Stimulated activated CD4-positive, alpha-beta T cell treated with anti-CD3 and anti-CD28 coated beads, TNF-alpha, amount 100 ng/mL, for 1 hour (primary cell): ENCODE measurements at regions not wholly inside any gene's neighbourhood (a gene's known extent, or its start where the extent isn't known, plus 50 kb on each side); places are given as distances from the start of the nearest gene placed in this dataset.

ENCODE experiments used
- DNase-seq, 3 donors: peaks; one replicate each; pipeline ENCODE4 v3.0.0-alpha.2; 2020; ENCODE audit warnings: low read depth in 3 of 3, low spot score in 1 of 3

- DNase-seq: no peak
Measured at GRCh38 chr2:105573490-105573889, 171.2 kb upstream of the NCK2 start.

GRCh38 chr2:105571445-105571987 lies 172.7 kb upstream of the FHL2 start:
- DNase-seq: no peak

GRCh38 chr2:105570757-105571156 lies 171.9 kb upstream of the FHL2 start:
- no peak for DNase-seq

GRCh38 chr2:105570326-105570725 lies 171.5 kb upstream of the FHL2 start:
- DNase-seq: no peak

GRCh38 chr2:105569606-105570005 lies 170.8 kb upstream of the FHL2 start:
- DNase-seq: no peak

- no peak for DNase-seq
Measured at GRCh38 chr2:105567996-105568494, 169.2 kb upstream of the FHL2 start.

- no peak for DNase-seq
Measured at GRCh38 chr2:105563000-105563719, 164.3 kb upstream of the FHL2 start.

- no peak for DNase-seq
Measured at GRCh38 chr2:105561401-105561800, 162.6 kb upstream of the FHL2 start.

GRCh38 chr2:105560157-105560556 lies 161.3 kb upstream of the FHL2 start:
- no peak for DNase-seq

GRCh38 chr2:105557021-105557920 lies 158.4 kb upstream of the FHL2 start:
- DNase-seq: no peak

GRCh38 chr2:105556366-105556765 lies 157.5 kb upstream of the FHL2 start:
- DNase-seq: no peak

- no peak for DNase-seq
Measured at GRCh38 chr2:105554235-105554634, 155.4 kb upstream of the FHL2 start.

- DNase-seq: no peak
Measured at GRCh38 chr2:105553538-105554196, 154.8 kb upstream of the FHL2 start.

GRCh38 chr2:105546628-105546974 lies 147.8 kb upstream of the FHL2 start:
- DNase-seq: no peak

- peak in 2 of 3 donors; percentile 13 to 47 for DNase-seq
Measured at GRCh38 chr2:105545730-105546627, 147.1 kb upstream of the FHL2 start.

- no peak for DNase-seq
Measured at GRCh38 chr2:105544591-105545377, 145.9 kb upstream of the FHL2 start.

- no peak for DNase-seq
Measured at GRCh38 chr2:105541189-105542050, 142.6 kb upstream of the FHL2 start.

GRCh38 chr2:105540642-105541041 lies 141.8 kb upstream of the FHL2 start:
- DNase-seq: no peak

GRCh38 chr2:105539331-105539730 lies 140.5 kb upstream of the FHL2 start:
- no peak for DNase-seq
